Breast epithelium (tissue), 4 donors: ENCODE measurements at regions not wholly inside any gene's neighbourhood (a gene's known extent, or its start where the extent isn't known, plus 50 kb on each side); places are given as distances from the start of the nearest gene placed in this dataset.

Experiments used
- DNase-seq, 2 donors: peaks; one replicate each; pipeline ENCODE4 v3.0.0-alpha.2; 2019; ENCODE audit warnings: low spot score in 2 of 2
- H3K27ac ChIP-seq, 2 donors: fragments of 200-600 bp; sonication (generic) in 1 of 2; one replicate each; pipeline ENCODE4 v1.5.1; 2016 to 2019; ENCODE audit warnings: mild to moderate bottlenecking in 1 of 2
- H3K27me3 ChIP-seq, 2 donors: fragments of 200-600 bp; sonication (generic) in 1 of 2; one replicate each; pipeline versions ENCODE4 v1.5.1 to v1.6.0; 2017 to 2019; ENCODE audit warnings: control low read depth in 1 of 2, mild to moderate bottlenecking in 1 of 2
- H3K36me3 ChIP-seq: fragments of 200-600 bp; one replicate; pipeline ENCODE4 v1.5.1; 2019
- H3K4me1 ChIP-seq, 2 donors: fragments of 200-600 bp; sonication (generic); one replicate each; pipeline ENCODE4 v1.5.1; 2016 to 2019; ENCODE audit warnings: control low read depth in 1 of 2
- H3K4me3 ChIP-seq, 3 donors: fragments of 200-600 bp; sonication (generic); 1 replicate in 2 of 3; 2 replicates in 1 of 3; pipeline ENCODE4 v1.5.1; 2016 to 2019; ENCODE audit warnings: mild to moderate bottlenecking in 3 of 3, moderate library complexity in 2 of 3
- H3K9me3 ChIP-seq, 2 donors: fragments of 200-600 bp; sonication (generic) in 1 of 2; one replicate each; pipeline ENCODE4 v1.5.1; 2016 to 2019; ENCODE audit warnings: control low read depth in 1 of 2
- POLR2A ChIP-seq: fragments of 450-650 bp; IDR thresholded peaks from one replicate; pipeline ENCODE4 v1.6.1; 2016; ENCODE audit warnings: antibody characterized with exemption, mild to moderate bottlenecking, moderate library complexity
- POLR2AphosphoS5 ChIP-seq, 3 donors: sonication (generic); formaldehyde crosslinking; IDR thresholded peaks; one replicate each; pipeline ENCODE4 v1.6.1; 2017; ENCODE audit warnings: antibody characterized with exemption in 3 of 3
- intact Hi-C: fragments of 100-400 bp; cut with DNase I; formaldehyde crosslinking; loops from one replicate; pipeline ENCODE4 v1.15.1; 2023; ENCODE audit warnings: low total_unique reads
- TF ChIP-seq, protein P1 (sequence below), 3 donors: fragments of 450-650 bp; IDR thresholded peaks; one replicate each; pipeline ENCODE4 v1.5.1; 2016 to 2017; ENCODE audit warnings: antibody characterized with exemption in 3 of 3, mild to moderate bottlenecking in 3 of 3, moderate library complexity in 3 of 3

DNA sequence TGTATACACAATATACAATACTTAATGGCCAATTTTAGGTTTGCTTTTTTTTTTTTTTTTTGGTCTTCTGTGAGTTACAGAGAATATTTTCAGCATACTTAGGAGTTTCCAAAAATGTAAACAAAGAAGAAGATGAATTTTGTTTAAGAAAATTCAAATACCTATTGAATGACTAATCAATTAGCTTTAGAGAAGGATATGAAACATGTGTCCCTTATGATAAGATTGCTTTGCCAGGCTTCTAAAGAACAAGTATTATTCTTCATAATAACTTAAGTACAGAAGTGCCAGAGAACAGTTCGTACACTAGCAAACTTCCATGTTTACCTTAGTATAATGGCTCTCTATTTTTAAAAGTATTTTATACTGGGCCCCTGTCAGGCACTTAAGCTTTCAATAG lies 1191.0 kb upstream of the NCAM2 start:
- TF ChIP-seq POLR2AphosphoS5 (IDR thresholded peaks at IDR 0.05), result no peak
- TF ChIP-seq, protein P1, sequence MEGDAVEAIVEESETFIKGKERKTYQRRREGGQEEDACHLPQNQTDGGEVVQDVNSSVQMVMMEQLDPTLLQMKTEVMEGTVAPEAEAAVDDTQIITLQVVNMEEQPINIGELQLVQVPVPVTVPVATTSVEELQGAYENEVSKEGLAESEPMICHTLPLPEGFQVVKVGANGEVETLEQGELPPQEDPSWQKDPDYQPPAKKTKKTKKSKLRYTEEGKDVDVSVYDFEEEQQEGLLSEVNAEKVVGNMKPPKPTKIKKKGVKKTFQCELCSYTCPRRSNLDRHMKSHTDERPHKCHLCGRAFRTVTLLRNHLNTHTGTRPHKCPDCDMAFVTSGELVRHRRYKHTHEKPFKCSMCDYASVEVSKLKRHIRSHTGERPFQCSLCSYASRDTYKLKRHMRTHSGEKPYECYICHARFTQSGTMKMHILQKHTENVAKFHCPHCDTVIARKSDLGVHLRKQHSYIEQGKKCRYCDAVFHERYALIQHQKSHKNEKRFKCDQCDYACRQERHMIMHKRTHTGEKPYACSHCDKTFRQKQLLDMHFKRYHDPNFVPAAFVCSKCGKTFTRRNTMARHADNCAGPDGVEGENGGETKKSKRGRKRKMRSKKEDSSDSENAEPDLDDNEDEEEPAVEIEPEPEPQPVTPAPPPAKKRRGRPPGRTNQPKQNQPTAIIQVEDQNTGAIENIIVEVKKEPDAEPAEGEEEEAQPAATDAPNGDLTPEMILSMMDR (IDR thresholded peaks at IDR 0.05), result no peak
- TF ChIP-seq POLR2A, result no peak

DNA sequence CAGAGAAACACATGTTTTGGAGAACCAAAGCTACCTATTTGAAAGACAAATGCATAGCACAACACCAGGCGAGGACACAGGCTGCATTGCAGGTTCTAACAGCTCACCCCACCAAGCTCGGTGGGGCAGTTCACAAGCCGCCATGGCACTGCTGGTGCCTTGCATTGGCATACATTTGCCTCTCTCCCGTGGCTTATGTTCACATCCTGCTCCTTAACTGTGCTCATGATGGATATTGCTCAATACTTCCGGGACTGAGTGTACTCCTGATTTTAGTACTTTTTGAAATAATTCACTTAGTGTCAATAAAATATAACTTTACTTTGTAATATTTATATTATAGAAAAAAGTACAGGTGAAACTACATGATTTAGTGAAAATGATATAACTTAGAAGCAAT lies 1187.4 kb upstream of the NCAM2 start:
- no peak overlapping the region for H3K27ac ChIP-seq
- intact Hi-C loops, result no loop called here
- H3K36me3 ChIP-seq, result no peaks in the 10 kb centered on the region
- no peaks in the 10 kb centered on the region for H3K4me1 ChIP-seq
- no peaks in the 10 kb centered on the region for H3K27me3 ChIP-seq
- no peak for TF ChIP-seq POLR2A
- TF ChIP-seq, protein P1 (IDR thresholded peaks at IDR 0.05), result no peak
- TF ChIP-seq POLR2AphosphoS5 (IDR thresholded peaks at IDR 0.05), result no peak
- H3K4me3 ChIP-seq, result no peak overlapping the region
- H3K9me3 ChIP-seq, result no peaks in the 10 kb centered on the region
- no peak for DNase-seq

More for the DNA sequence above, 1191.0 kb upstream of the NCAM2 start:
- Histone ChIP-seq H3K27me3 (no peaks in the 10 kb centered on the region), H3K9me3 (no peaks in the 10 kb centered on the region), H3K4me1 (no peaks in the 10 kb centered on the region), H3K4me3 (no peak overlapping the region), H3K27ac (no peak overlapping the region), H3K36me3 (no peaks in the 10 kb centered on the region)
- no peak for DNase-seq
- intact Hi-C loops, result no loop called here

DNA sequence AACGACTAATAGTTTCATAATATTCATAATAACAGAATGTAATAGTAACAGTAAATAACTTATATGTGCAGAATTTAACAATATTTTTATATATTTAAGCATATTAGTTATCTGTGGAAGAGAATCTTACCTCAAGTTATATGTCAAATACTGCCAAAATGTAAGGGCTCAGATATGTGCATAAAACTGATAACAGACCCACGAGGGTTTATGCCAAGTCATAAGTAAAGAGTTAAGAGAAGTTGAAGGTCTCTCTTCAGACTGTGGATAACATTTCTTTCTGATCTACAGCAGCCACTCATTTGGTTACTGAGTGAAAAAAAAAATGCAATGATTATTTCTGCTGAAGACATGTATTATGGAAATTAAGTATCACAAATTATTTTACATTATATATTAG lies 1167.8 kb upstream of the NCAM2 start:
- Histone ChIP-seq H3K27me3 (no peaks in the 10 kb centered on the region), H3K9me3 (no peaks in the 10 kb centered on the region), H3K4me1 (no peaks in the 10 kb centered on the region), H3K36me3 (no peaks in the 10 kb centered on the region), H3K4me3 (no peak overlapping the region), H3K27ac (no peak overlapping the region)
- TF ChIP-seq POLR2A, result no peak
- TF ChIP-seq, protein P1 (IDR thresholded peaks at IDR 0.05), result no peak
- no peak for TF ChIP-seq POLR2AphosphoS5 (IDR thresholded peaks at IDR 0.05)
- intact Hi-C loops, result no loop called here
- no peak for DNase-seq

DNA sequence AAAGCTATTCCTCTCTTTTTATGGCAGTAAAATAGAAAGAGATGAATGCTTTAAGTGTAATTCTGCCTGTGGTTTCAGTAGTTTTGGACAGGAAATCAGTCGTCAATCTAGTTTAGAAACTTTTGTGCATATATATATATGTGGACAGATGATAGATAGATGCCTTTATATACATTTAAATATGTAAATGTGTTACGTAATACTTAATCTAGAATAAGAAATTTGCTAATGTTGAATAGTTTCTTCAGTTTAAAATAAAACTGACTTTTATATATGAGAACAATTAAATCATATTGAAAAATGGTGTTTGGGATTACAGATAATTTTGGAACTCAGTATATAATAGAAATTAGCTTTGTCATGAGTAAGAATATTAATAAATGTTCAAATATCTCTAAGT lies 1165.7 kb upstream of the NCAM2 start:
- Histone ChIP-seq H3K27me3 (no peaks in the 10 kb centered on the region), H3K9me3 (no peaks in the 10 kb centered on the region), H3K4me1 (no peaks in the 10 kb centered on the region), H3K4me3 (no peak overlapping the region), H3K27ac (no peak overlapping the region), H3K36me3 (no peaks in the 10 kb centered on the region)
- DNase-seq, result no peak
- TF ChIP-seq POLR2AphosphoS5 (IDR thresholded peaks at IDR 0.05) (no peak), POLR2A (no peak)
- TF ChIP-seq, protein P1 (IDR thresholded peaks at IDR 0.05), result no peak
- intact Hi-C loops, result no loop called here

DNA sequence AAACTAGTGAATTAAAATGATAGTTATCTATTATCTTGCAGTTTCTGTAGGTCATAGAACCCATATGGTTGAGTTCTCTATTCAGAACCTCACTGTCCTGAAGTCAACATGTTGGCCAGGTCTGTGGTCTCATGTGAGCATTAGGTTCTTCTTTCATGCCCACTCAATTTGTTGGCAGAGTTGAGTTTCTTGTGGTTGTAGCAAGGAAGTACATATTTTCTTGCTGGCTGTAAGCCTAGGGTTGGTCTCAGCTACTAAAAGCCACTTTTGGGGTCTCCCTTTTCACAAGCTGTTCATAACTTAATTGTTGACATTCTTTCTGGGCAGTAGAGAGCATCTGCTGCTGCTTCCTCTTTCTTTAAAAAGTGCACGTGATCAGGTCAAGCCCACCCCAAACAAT lies 1165.1 kb upstream of the NCAM2 start:
- H3K27ac ChIP-seq, result no peak overlapping the region
- no peak for DNase-seq
- no peaks in the 10 kb centered on the region for H3K36me3 ChIP-seq
- H3K27me3 ChIP-seq, result no peaks in the 10 kb centered on the region
- H3K4me3 ChIP-seq, result no peak overlapping the region
- H3K4me1 ChIP-seq, result no peaks in the 10 kb centered on the region
- intact Hi-C loops, result no loop called here
- no peaks in the 10 kb centered on the region for H3K9me3 ChIP-seq
- TF ChIP-seq, protein P1 (IDR thresholded peaks at IDR 0.05), result no peak
- no peak for TF ChIP-seq POLR2A
- TF ChIP-seq POLR2AphosphoS5 (IDR thresholded peaks at IDR 0.05), result no peak
